Naive thymus-derived CD8-positive, alpha-beta T cell (primary cell): ENCODE measurements at regions not wholly inside any gene's neighbourhood (a gene's known extent, or its start where the extent isn't known, plus 50 kb on each side); places are given as distances from the start of the nearest gene placed in this dataset.
"Not testable (repeated sequence)": the region's sequence is repeated elsewhere in the genome, so short reads cannot be mapped to it uniquely, and the experiment has no call there.

Source experiments
- ATAC-seq, 2 donors: fragments of 150-1000 bp; cut with Tn5 transposase in 1 of 2; sonication (Bioruptor Pico), chemical (Tn5 transposase) in 1 of 2; 1 replicate in 1 of 2; 2 replicates in 1 of 2; pipeline ENCODE4 v1.10.0; 2021; ENCODE audit warnings: mild to moderate bottlenecking in 2 of 2, moderate library complexity in 2 of 2
- POLR2A ChIA-PET: fragments of 350-600 bp; sonication (Branson Sonifier 250); formaldehyde crosslinking; loops from one replicate; lab custom pipeline; 2021; ENCODE audit warnings: antibody characterized with exemption; lab: Charles Lee
- DNase-seq, 10 donors: peaks; one replicate each; pipeline versions ENCODE4 v3.0.0 to v3.0.0-alpha.2; 2020 to 2022
- H3K27ac Mint-ChIP-seq, 10 donors: one replicate each; pipeline ENCODE4 v1.8.0; 2020 to 2022; ENCODE audit warnings: mild to moderate bottlenecking in 10 of 10, mixed read lengths in 10 of 10, moderate library complexity in 4 of 10, inconsistent platforms in 1 of 10
- H3K27me3 Mint-ChIP-seq, 5 donors: one replicate each; pipeline ENCODE4 v1.8.0; 2021 to 2022; ENCODE audit warnings: mixed read lengths in 5 of 5
- H3K36me3 Mint-ChIP-seq, 3 donors: one replicate each; pipeline ENCODE4 v1.8.0; 2020 to 2022; ENCODE audit warnings: mixed read lengths in 3 of 3, mild to moderate bottlenecking in 2 of 3, inconsistent platforms in 1 of 3
- H3K4me1 Mint-ChIP-seq, 4 donors: one replicate each; pipeline ENCODE4 v1.8.0; 2021 to 2022; ENCODE audit warnings: mixed read lengths in 4 of 4
- H3K4me3 Mint-ChIP-seq, 10 donors: one replicate each; pipeline ENCODE4 v1.8.0; 2020 to 2022; ENCODE audit warnings: mild to moderate bottlenecking in 10 of 10, mixed read lengths in 10 of 10, moderate library complexity in 6 of 10, inconsistent platforms in 1 of 10
- H3K9me3 Mint-ChIP-seq, 9 donors: one replicate each; pipeline ENCODE4 v1.8.0; 2020 to 2022; ENCODE audit warnings: mixed read lengths in 9 of 9, mild to moderate bottlenecking in 3 of 9, inconsistent platforms in 1 of 9, moderate library complexity in 1 of 9

- peaks cover 0 to 2% (median 0%) of the 10 kb centered on the region in 9 donors for H3K9me3 Mint-ChIP-seq
- no peaks in the 10 kb centered on the region for H3K4me1 Mint-ChIP-seq
- H3K4me3 Mint-ChIP-seq, result no peak overlapping the region
- H3K27me3 Mint-ChIP-seq, result no peaks in the 10 kb centered on the region
- ATAC-seq, result no peak
- H3K36me3 Mint-ChIP-seq, result peaks cover 0 to 4% (median 0%) of the 10 kb centered on the region in 3 donors
- no peak overlapping the region for H3K27ac Mint-ChIP-seq
- DNase-seq, result no peak
- POLR2A ChIA-PET, result no interaction called here
Observed at GRCh38 chrX:34381241-34381640, 249.1 kb upstream of the FAM47A start.

GRCh38 chrX:34379891-34380290 lies 247.8 kb upstream of the FAM47A start:
- H3K27me3 Mint-ChIP-seq, result no peaks in the 10 kb centered on the region
- H3K36me3 Mint-ChIP-seq, result peaks cover 0 to 4% (median 0%) of the 10 kb centered on the region in 3 donors
- H3K27ac Mint-ChIP-seq, result no peak overlapping the region
- POLR2A ChIA-PET, result no interaction called here
- DNase-seq (no peak), ATAC-seq (no peak)
- peaks cover 0 to 2% (median 0%) of the 10 kb centered on the region in 9 donors for H3K9me3 Mint-ChIP-seq
- no peak overlapping the region for H3K4me3 Mint-ChIP-seq
- H3K4me1 Mint-ChIP-seq, result no peaks in the 10 kb centered on the region

GRCh38 chrX:34377645-34378044 lies 245.5 kb upstream of the FAM47A start:
- H3K4me1 Mint-ChIP-seq, result no peaks in the 10 kb centered on the region
- peaks cover 0 to 3% (median 0%) of the 10 kb centered on the region in 9 donors for H3K9me3 Mint-ChIP-seq
- H3K36me3 Mint-ChIP-seq, result peaks cover 0 to 4% (median 0%) of the 10 kb centered on the region in 3 donors
- POLR2A ChIA-PET, result no interaction called here
- no peaks in the 10 kb centered on the region for H3K27me3 Mint-ChIP-seq
- no peak overlapping the region for H3K4me3 Mint-ChIP-seq
- DNase-seq, result no peak
- no peak overlapping the region for H3K27ac Mint-ChIP-seq
- ATAC-seq, result no peak

- H3K36me3 Mint-ChIP-seq, result no peaks in the 10 kb centered on the region
- no peak for DNase-seq
- H3K27ac Mint-ChIP-seq, result no peak overlapping the region
- POLR2A ChIA-PET, result no interaction called here
- peaks cover 0 to 5% (median 0%) of the 10 kb centered on the region in 9 donors for H3K9me3 Mint-ChIP-seq
- no peak overlapping the region for H3K4me3 Mint-ChIP-seq
- H3K4me1 Mint-ChIP-seq, result no peaks in the 10 kb centered on the region
- no peaks in the 10 kb centered on the region for H3K27me3 Mint-ChIP-seq
- ATAC-seq, result no peak
Observed at GRCh38 chrX:34371754-34372153, 239.6 kb upstream of the FAM47A start.

GRCh38 chrX:34365471-34365870 lies 233.4 kb upstream of the FAM47A start:
- H3K36me3 Mint-ChIP-seq, result no peaks in the 10 kb centered on the region

GRCh38 chrX:34350561-34351335 lies 218.6 kb upstream of the FAM47A start:
- Mint-ChIP-seq H3K9me3 (peaks cover 0 to 12% (median 2%) of the 10 kb centered on the region in 9 donors), H3K36me3 (no peaks in the 10 kb centered on the region), H3K4me3 (no peak overlapping the region), H3K27ac (no peak overlapping the region), H3K4me1 (no peaks in the 10 kb centered on the region), H3K27me3 (no peaks in the 10 kb centered on the region)
- DNase-seq (no peak), ATAC-seq (no peak)
- POLR2A ChIA-PET, result no interaction called here

More at GRCh38 chrX:34365471-34365870, 233.4 kb upstream of the FAM47A start:
- no peak for ATAC-seq
- no peaks in the 10 kb centered on the region for H3K4me1 Mint-ChIP-seq
- peaks cover 0 to 5% (median 0%) of the 10 kb centered on the region in 9 donors for H3K9me3 Mint-ChIP-seq
- no peak for DNase-seq
- no peak overlapping the region for H3K27ac Mint-ChIP-seq
- no peaks in the 10 kb centered on the region for H3K27me3 Mint-ChIP-seq
- POLR2A ChIA-PET, result no interaction called here
- H3K4me3 Mint-ChIP-seq, result no peak overlapping the region

- Mint-ChIP-seq H3K9me3 (peaks cover 0 to 28% (median 0%) of the 10 kb centered on the region in 9 donors), H3K27ac (no peak overlapping the region), H3K4me3 (no peak overlapping the region), H3K27me3 (no peaks in the 10 kb centered on the region), H3K36me3 (no peaks in the 10 kb centered on the region), H3K4me1 (no peaks in the 10 kb centered on the region)
- POLR2A ChIA-PET, result no interaction called here
- DNase-seq (no peak), ATAC-seq (no peak)
Observed at GRCh38 chrX:34343001-34343400, 210.9 kb upstream of the FAM47A start.

GRCh38 chrX:34341814-34342213 lies 209.7 kb upstream of the FAM47A start:
- no peak overlapping the region for H3K27ac Mint-ChIP-seq
- H3K9me3 Mint-ChIP-seq, result peaks cover 0 to 26% (median 0%) of the 10 kb centered on the region in 9 donors
- ATAC-seq (no peak), DNase-seq (no peak)
- POLR2A ChIA-PET, result no interaction called here
- H3K36me3 Mint-ChIP-seq, result no peaks in the 10 kb centered on the region
- H3K27me3 Mint-ChIP-seq, result no peaks in the 10 kb centered on the region
- no peak overlapping the region for H3K4me3 Mint-ChIP-seq
- H3K4me1 Mint-ChIP-seq, result no peaks in the 10 kb centered on the region

GRCh38 chrX:34341258-34341657 lies 209.1 kb upstream of the FAM47A start:
- Mint-ChIP-seq H3K27me3 (no peaks in the 10 kb centered on the region), H3K27ac (no peak overlapping the region), H3K4me1 (no peaks in the 10 kb centered on the region), H3K9me3 (peaks cover 0 to 26% (median 2%) of the 10 kb centered on the region in 9 donors), H3K36me3 (no peaks in the 10 kb centered on the region), H3K4me3 (no peak overlapping the region)
- POLR2A ChIA-PET, result no interaction called here
- ATAC-seq (no peak), DNase-seq (no peak)

- no peak for ATAC-seq
- DNase-seq, result no peak
- no peak overlapping the region for H3K4me3 Mint-ChIP-seq
- POLR2A ChIA-PET, result no interaction called here
- H3K36me3 Mint-ChIP-seq, result no peaks in the 10 kb centered on the region
- no peak overlapping the region for H3K27ac Mint-ChIP-seq
- H3K4me1 Mint-ChIP-seq, result no peaks in the 10 kb centered on the region
- H3K9me3 Mint-ChIP-seq, result peaks cover 0 to 10% (median 2%) of the 10 kb centered on the region in 9 donors
- no peaks in the 10 kb centered on the region for H3K27me3 Mint-ChIP-seq
Observed at GRCh38 chrX:34338046-34338445, 205.9 kb upstream of the FAM47A start.

GRCh38 chrX:34335376-34335775 lies 203.3 kb upstream of the FAM47A start:
- H3K4me3 Mint-ChIP-seq, H3K36me3 Mint-ChIP-seq, H3K27ac Mint-ChIP-seq, DNase-seq, H3K27me3 Mint-ChIP-seq, POLR2A ChIA-PET, ATAC-seq, H3K4me1 Mint-ChIP-seq: not testable (repeated sequence)
- H3K9me3 Mint-ChIP-seq, result peaks cover 0 to 10% (median 2%) of the 10 kb centered on the region in 9 donors

GRCh38 chrX:34332334-34332733 lies 200.2 kb upstream of the FAM47A start:
- H3K4me3 Mint-ChIP-seq, result no peak overlapping the region

GRCh38 chrX:34325460-34325859 lies 193.3 kb upstream of the FAM47A start:
- DNase-seq (no peak), ATAC-seq (no peak)
- POLR2A ChIA-PET, result no interaction called here
- no peaks in the 10 kb centered on the region for H3K27me3 Mint-ChIP-seq
- no peak overlapping the region for H3K27ac Mint-ChIP-seq
- no peaks in the 10 kb centered on the region for H3K36me3 Mint-ChIP-seq
- H3K9me3 Mint-ChIP-seq, result peaks cover 0 to 8% (median 1%) of the 10 kb centered on the region in 9 donors
- no peak overlapping the region for H3K4me3 Mint-ChIP-seq
- H3K4me1 Mint-ChIP-seq, result no peaks in the 10 kb centered on the region

More at GRCh38 chrX:34332334-34332733, 200.2 kb upstream of the FAM47A start:
- Mint-ChIP-seq H3K27ac (no peak overlapping the region), H3K36me3 (no peaks in the 10 kb centered on the region), H3K9me3 (peaks cover 0 to 10% (median 2%) of the 10 kb centered on the region in 9 donors), H3K27me3 (no peaks in the 10 kb centered on the region), H3K4me1 (no peaks in the 10 kb centered on the region)
- no peak for ATAC-seq
- POLR2A ChIA-PET, result no interaction called here
- no peak for DNase-seq

GRCh38 chrX:34320424-34320823 lies 188.3 kb upstream of the FAM47A start:
- H3K36me3 Mint-ChIP-seq, result not testable (repeated sequence)

More at GRCh38 chrX:34320424-34320823, 188.3 kb upstream of the FAM47A start:
- H3K9me3 Mint-ChIP-seq, H3K27me3 Mint-ChIP-seq, ATAC-seq, H3K4me1 Mint-ChIP-seq, H3K27ac Mint-ChIP-seq, DNase-seq, POLR2A ChIA-PET, H3K4me3 Mint-ChIP-seq: not testable (repeated sequence)
